Neural crest cell (in vitro differentiated cells): ENCODE measurements at regions not wholly inside any gene's neighbourhood (a gene's known extent, or its start where the extent isn't known, plus 50 kb on each side); places are given as distances from the start of the nearest gene placed in this dataset.

Source experiments
- DNase-seq: peaks from one replicate; pipeline ENCODE4 v3.0.0; 2021; ENCODE audit warnings: low read depth, mixed read lengths, low spot score
- H3K27ac Mint-ChIP-seq: one replicate; pipeline ENCODE4 v1.8.0; 2021; ENCODE audit warnings: mild to moderate bottlenecking, mixed read lengths; ENCODE audit not compliant: unreplicated experiment
- H3K27me3 Mint-ChIP-seq: 2 replicates; pipeline ENCODE4 v1.8.0; 2021; ENCODE audit warnings: low read depth, mild to moderate bottlenecking, mixed read lengths
- H3K36me3 Mint-ChIP-seq: 2 replicates; pipeline ENCODE4 v1.8.0; 2021; ENCODE audit warnings: low read depth, mild to moderate bottlenecking, mixed read lengths
- H3K4me1 Mint-ChIP-seq: 2 replicates; pipeline ENCODE4 v1.8.0; 2021; ENCODE audit warnings: mixed read lengths
- H3K4me3 Mint-ChIP-seq: one replicate; pipeline ENCODE4 v1.8.0; 2021; ENCODE audit warnings: mild to moderate bottlenecking, mixed read lengths
- H3K9me3 Mint-ChIP-seq: 2 replicates; pipeline ENCODE4 v1.8.0; 2021; ENCODE audit warnings: mixed read lengths
- CTCF ChIP-seq: fragments of 200-600 bp; sonication (generic); conservative IDR thresholded peaks from 2 replicates; pipeline ENCODE4 v1.5.0; 2021; ENCODE audit warnings: antibody characterized with exemption, mild to moderate bottlenecking

DNA sequence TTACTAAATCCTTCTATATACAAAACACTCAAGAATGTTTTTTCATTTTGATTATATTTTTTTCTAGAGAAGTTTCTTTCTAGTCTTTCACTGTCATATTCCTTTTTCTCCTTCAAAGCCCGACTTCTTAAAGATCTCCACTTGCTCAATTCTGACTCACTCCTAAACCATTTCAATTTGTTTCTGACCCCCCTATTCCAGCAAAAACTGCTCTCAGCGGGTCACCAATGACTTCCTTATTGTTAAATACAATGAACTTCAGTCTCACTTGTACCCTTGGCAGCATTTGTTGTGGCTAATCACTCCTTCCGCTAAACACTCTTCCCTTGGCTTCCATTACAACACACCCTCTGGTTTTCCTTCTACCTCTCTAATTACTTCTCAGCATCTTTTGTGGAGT is 111.1 kb upstream of the RBBP8 start:
- TF ChIP-seq CTCF = no peak
- no peaks in the 10 kb centered on the region for H3K9me3 Mint-ChIP-seq
- DNase-seq = no peak
- no peaks in the 10 kb centered on the region for H3K36me3 Mint-ChIP-seq
- H3K27me3 Mint-ChIP-seq = no peaks in the 10 kb centered on the region
- peaks cover 6% of the 10 kb centered on the region for H3K4me1 Mint-ChIP-seq
- no peak overlapping the region for H3K27ac Mint-ChIP-seq
- H3K4me3 Mint-ChIP-seq = no peak overlapping the region

GRCh38 chr18:22822841-22823508 is 110.2 kb upstream of the RBBP8 start:
- peaks cover 3% of the 10 kb centered on the region for H3K4me1 Mint-ChIP-seq
- peaks cover 3% of the 10 kb centered on the region for H3K36me3 Mint-ChIP-seq
- no peaks in the 10 kb centered on the region for H3K27me3 Mint-ChIP-seq
- H3K27ac Mint-ChIP-seq = no peak overlapping the region
- H3K9me3 Mint-ChIP-seq = no peaks in the 10 kb centered on the region
- no peak overlapping the region for H3K4me3 Mint-ChIP-seq
- no peak for DNase-seq
- no peak for TF ChIP-seq CTCF

- TF ChIP-seq CTCF = no peak
- Mint-ChIP-seq H3K27me3 (no peaks in the 10 kb centered on the region), H3K4me1 (no peaks in the 10 kb centered on the region), H3K36me3 (peaks cover 4% of the 10 kb centered on the region), H3K27ac (no peak overlapping the region), H3K4me3 (no peak overlapping the region), H3K9me3 (no peaks in the 10 kb centered on the region)
- no peak for DNase-seq
Observed at GRCh38 chr18:22826726-22827125, 106.4 kb upstream of the RBBP8 start.

- Mint-ChIP-seq H3K27ac (no peak overlapping the region), H3K4me3 (no peak overlapping the region), H3K9me3 (no peaks in the 10 kb centered on the region), H3K27me3 (no peaks in the 10 kb centered on the region), H3K36me3 (peaks cover 4% of the 10 kb centered on the region), H3K4me1 (no peaks in the 10 kb centered on the region)
- no peak for TF ChIP-seq CTCF
- DNase-seq = no peak
Observed at GRCh38 chr18:22827216-22827615, 105.9 kb upstream of the RBBP8 start.

DNA sequence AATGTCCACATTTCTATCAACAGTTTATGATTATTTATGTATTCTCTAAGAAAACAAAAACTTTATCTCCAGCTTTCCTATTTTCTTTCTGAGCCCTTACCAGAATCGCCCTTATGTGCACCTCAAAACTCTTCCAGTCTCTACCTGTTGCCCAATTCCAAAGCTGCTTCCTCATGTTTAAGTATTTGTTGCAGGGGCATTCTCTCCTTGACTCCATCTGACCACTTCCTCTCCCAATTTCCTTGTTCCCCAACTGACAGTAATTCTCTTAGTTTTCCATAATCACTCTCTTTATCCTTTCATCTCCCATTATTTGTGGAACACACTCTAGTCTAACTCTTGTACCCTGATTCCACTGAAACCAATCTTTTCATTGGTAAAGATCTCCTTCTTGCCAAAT is 105.4 kb upstream of the RBBP8 start:
- DNase-seq = no peak
- no peak overlapping the region for H3K4me3 Mint-ChIP-seq
- H3K4me1 Mint-ChIP-seq = no peaks in the 10 kb centered on the region
- H3K27me3 Mint-ChIP-seq = no peaks in the 10 kb centered on the region
- TF ChIP-seq CTCF = no peak
- H3K9me3 Mint-ChIP-seq = no peaks in the 10 kb centered on the region
- no peak overlapping the region for H3K27ac Mint-ChIP-seq
- peaks cover 4% of the 10 kb centered on the region for H3K36me3 Mint-ChIP-seq
